Skeletal muscle satellite cell (primary cell): ENCODE measurements at regions not wholly inside any gene's neighbourhood (a gene's known extent, or its start where the extent isn't known, plus 50 kb on each side); places are given as distances from the start of the nearest gene placed in this dataset.

Experiments used
- H3K27me3 ChIP-seq: 2 replicates; pipeline ENCODE4 v1.7.0; 2013; ENCODE audit warnings: low read length; ENCODE audit not compliant: control insufficient read depth, insufficient read depth
- H3K36me3 ChIP-seq: 2 replicates; pipeline ENCODE4 v1.7.0; 2013; ENCODE audit warnings: mild to moderate bottlenecking, control low read depth, low read length; ENCODE audit not compliant: insufficient read depth
- H3K4me1 ChIP-seq: 2 replicates; pipeline ENCODE4 v1.7.0; 2013; ENCODE audit warnings: low read length; ENCODE audit not compliant: control insufficient read depth, insufficient read depth
- H3K4me2 ChIP-seq: 2 replicates; pipeline ENCODE4 v1.7.0; 2013; ENCODE audit warnings: mild to moderate bottlenecking, low read length
- H3K4me3 ChIP-seq: 2 replicates; pipeline ENCODE4 v1.7.0; 2013; ENCODE audit warnings: low read length
- H3K9ac ChIP-seq: 2 replicates; pipeline ENCODE4 v1.7.0; 2013; ENCODE audit warnings: mild to moderate bottlenecking, low read depth, low read length, moderate library complexity
- H3K9me3 ChIP-seq: replicated peaks from 2 replicates; pipeline ENCODE4 v1.7.0; 2013; ENCODE audit warnings: mild to moderate bottlenecking, control low read depth, low read length

- Histone ChIP-seq H3K4me2 (no peak overlapping the region), H3K4me1 (no peaks in the 10 kb centered on the region), H3K9ac (no peak overlapping the region), H3K36me3 (no peaks in the 10 kb centered on the region), H3K9me3 (no peaks in the 10 kb centered on the region), H3K27me3 (no peaks in the 10 kb centered on the region), H3K4me3 (no peak overlapping the region)
Observed at GRCh38 chr18:77376043-77376732, 126.5 kb downstream of the GALR1 start.

GRCh38 chr18:77376733-77377094 is 127.1 kb downstream of the GALR1 start:
- H3K4me1 ChIP-seq, result no peaks in the 10 kb centered on the region
- H3K4me3 ChIP-seq, result no peak overlapping the region
- no peaks in the 10 kb centered on the region for H3K9me3 ChIP-seq
- no peaks in the 10 kb centered on the region for H3K27me3 ChIP-seq
- no peak overlapping the region for H3K4me2 ChIP-seq
- no peak overlapping the region for H3K9ac ChIP-seq
- no peaks in the 10 kb centered on the region for H3K36me3 ChIP-seq

- H3K4me1 ChIP-seq, result no peaks in the 10 kb centered on the region
- H3K9ac ChIP-seq, result no peak overlapping the region
- H3K27me3 ChIP-seq, result no peaks in the 10 kb centered on the region
- no peak overlapping the region for H3K4me3 ChIP-seq
- H3K36me3 ChIP-seq, result no peaks in the 10 kb centered on the region
- no peak overlapping the region for H3K4me2 ChIP-seq
- H3K9me3 ChIP-seq, result no peaks in the 10 kb centered on the region
Observed at GRCh38 chr18:77377813-77378212, 128.2 kb downstream of the GALR1 start.

GRCh38 chr18:77379976-77380509 is 130.4 kb downstream of the GALR1 start:
- Histone ChIP-seq H3K4me2 (no peak overlapping the region), H3K27me3 (no peaks in the 10 kb centered on the region), H3K4me3 (no peak overlapping the region), H3K36me3 (no peaks in the 10 kb centered on the region), H3K9me3 (no peaks in the 10 kb centered on the region), H3K9ac (no peak overlapping the region), H3K4me1 (no peaks in the 10 kb centered on the region)

- Histone ChIP-seq H3K4me1 (no peaks in the 10 kb centered on the region), H3K36me3 (no peaks in the 10 kb centered on the region), H3K9ac (no peak overlapping the region), H3K9me3 (no peaks in the 10 kb centered on the region), H3K4me2 (no peak overlapping the region), H3K4me3 (no peak overlapping the region), H3K27me3 (no peaks in the 10 kb centered on the region)
Observed at GRCh38 chr18:77380695-77381094, 131.0 kb downstream of the GALR1 start.

GRCh38 chr18:77392321-77392720 is 142.7 kb downstream of the GALR1 start:
- peaks cover 4% of the 10 kb centered on the region for H3K9me3 ChIP-seq
- no peaks in the 10 kb centered on the region for H3K4me1 ChIP-seq
- H3K4me2 ChIP-seq, result no peak overlapping the region

GRCh38 chr18:77393519-77393918 is 143.9 kb downstream of the GALR1 start:
- Histone ChIP-seq H3K4me1 (no peaks in the 10 kb centered on the region), H3K36me3 (no peaks in the 10 kb centered on the region), H3K9ac (no peak overlapping the region), H3K9me3 (peaks cover 4% of the 10 kb centered on the region), H3K27me3 (no peaks in the 10 kb centered on the region), H3K4me2 (no peak overlapping the region), H3K4me3 (no peak overlapping the region)

More at GRCh38 chr18:77392321-77392720, 142.7 kb downstream of the GALR1 start:
- Histone ChIP-seq H3K9ac (no peak overlapping the region), H3K27me3 (no peaks in the 10 kb centered on the region), H3K4me3 (no peak overlapping the region), H3K36me3 (no peaks in the 10 kb centered on the region)

- Histone ChIP-seq H3K9me3 (peaks cover 4% of the 10 kb centered on the region), H3K4me1 (no peaks in the 10 kb centered on the region), H3K9ac (no peak overlapping the region), H3K4me3 (no peak overlapping the region), H3K36me3 (no peaks in the 10 kb centered on the region), H3K27me3 (no peaks in the 10 kb centered on the region), H3K4me2 (no peak overlapping the region)
Observed at GRCh38 chr18:77395953-77396352, 146.3 kb downstream of the GALR1 start.

- H3K36me3 ChIP-seq, result no peaks in the 10 kb centered on the region
- no peaks in the 10 kb centered on the region for H3K4me1 ChIP-seq
- no peak overlapping the region for H3K4me3 ChIP-seq
- H3K4me2 ChIP-seq, result no peak overlapping the region
- peaks cover 3% of the 10 kb centered on the region for H3K9me3 ChIP-seq
- no peaks in the 10 kb centered on the region for H3K27me3 ChIP-seq
- no peak overlapping the region for H3K9ac ChIP-seq
Observed at GRCh38 chr18:77397056-77397455, 147.4 kb downstream of the GALR1 start.

GRCh38 chr18:77397617-77398016 is 148.0 kb downstream of the GALR1 start:
- Histone ChIP-seq H3K36me3 (no peaks in the 10 kb centered on the region), H3K4me2 (no peak overlapping the region), H3K4me1 (no peaks in the 10 kb centered on the region), H3K9me3 (no peaks in the 10 kb centered on the region), H3K4me3 (no peak overlapping the region), H3K9ac (no peak overlapping the region), H3K27me3 (no peaks in the 10 kb centered on the region)

GRCh38 chr18:77400561-77400960 is 150.9 kb downstream of the GALR1 start:
- no peaks in the 10 kb centered on the region for H3K36me3 ChIP-seq
- no peaks in the 10 kb centered on the region for H3K27me3 ChIP-seq
- H3K9ac ChIP-seq, result no peak overlapping the region
- no peak overlapping the region for H3K4me3 ChIP-seq
- H3K9me3 ChIP-seq, result no peaks in the 10 kb centered on the region
- H3K4me1 ChIP-seq, result no peaks in the 10 kb centered on the region
- H3K4me2 ChIP-seq, result no peak overlapping the region

GRCh38 chr18:77401173-77401572 is 151.5 kb downstream of the GALR1 start:
- no peaks in the 10 kb centered on the region for H3K27me3 ChIP-seq
- H3K4me2 ChIP-seq, result no peak overlapping the region
- no peaks in the 10 kb centered on the region for H3K9me3 ChIP-seq
- no peak overlapping the region for H3K9ac ChIP-seq
- H3K4me3 ChIP-seq, result no peak overlapping the region
- no peaks in the 10 kb centered on the region for H3K36me3 ChIP-seq
- H3K4me1 ChIP-seq, result no peaks in the 10 kb centered on the region
